Right renal pelvis (tissue), 4 donors: ENCODE measurements at regions not wholly inside any gene's neighbourhood (a gene's known extent, or its start where the extent isn't known, plus 50 kb on each side); places are given as distances from the start of the nearest gene placed in this dataset.
"Not testable (repeated sequence)": the region's sequence is repeated elsewhere in the genome, so short reads cannot be mapped to it uniquely, and the experiment has no call there.

Source experiments
- DNase-seq, 4 donors: peaks; one replicate each; pipeline ENCODE4 v3.0.0-alpha.2; 2013; ENCODE audit warnings: low read depth in 4 of 4, low spot score in 3 of 4, missing footprints in 1 of 4

DNA sequence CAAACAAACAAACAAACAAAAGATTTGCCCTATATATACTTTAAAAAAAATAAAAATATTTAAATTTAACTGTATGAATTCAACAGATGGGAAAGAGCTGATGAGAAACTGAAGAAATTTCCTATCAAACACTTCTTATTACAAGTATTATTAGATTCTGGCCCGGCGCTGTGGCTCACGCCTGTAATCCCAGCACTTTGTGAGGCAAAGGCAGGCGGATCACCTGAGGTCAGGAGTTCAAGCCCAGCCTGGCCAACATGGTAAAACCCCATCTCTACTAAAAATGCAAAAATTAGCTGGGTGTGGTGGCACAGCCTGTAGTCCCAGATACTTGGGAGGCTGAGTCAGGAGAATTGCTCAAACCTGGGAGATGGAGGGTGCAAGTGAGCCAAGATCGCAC is 180.8 kb downstream of the ABCC12 start:
- not testable (repeated sequence) for DNase-seq

- DNase-seq = no peak
Measured at GRCh38 chr16:47973552-47973951, 182.2 kb downstream of the ABCC12 start.

DNA sequence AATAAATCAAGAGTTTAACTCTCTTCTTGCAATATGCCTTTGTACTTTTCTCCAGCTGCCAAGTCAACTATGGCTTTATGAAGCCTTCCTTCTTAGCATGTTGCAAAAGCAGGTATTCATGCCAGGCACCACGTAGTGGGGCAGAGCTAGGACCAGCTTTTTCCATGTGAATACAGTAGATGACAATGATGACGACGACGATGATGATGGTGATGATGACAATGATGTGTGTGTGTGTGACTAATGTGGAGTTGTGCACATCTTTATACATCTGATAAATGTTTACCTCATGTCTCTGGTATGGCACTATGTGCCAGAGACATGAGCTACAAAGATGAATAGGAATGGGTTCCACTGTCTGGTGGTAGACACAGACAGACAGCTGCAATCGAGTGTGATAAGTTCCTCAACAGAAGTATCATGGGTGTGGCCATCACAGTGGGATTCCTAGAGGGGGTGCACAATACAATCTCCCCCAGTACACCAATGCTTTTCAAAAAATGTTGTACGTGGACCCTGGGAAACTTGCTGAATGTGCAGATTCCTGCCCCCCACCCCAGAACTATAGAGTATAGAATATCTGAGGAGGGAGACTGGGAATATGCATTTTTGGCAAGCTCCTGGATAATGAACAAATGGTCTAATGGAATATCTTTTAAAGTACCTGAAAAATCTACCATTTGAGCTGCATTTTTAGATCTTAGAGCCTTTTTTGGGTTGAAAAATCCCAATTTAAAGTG is 183.4 kb downstream of the ABCC12 start:
- DNase-seq = no peak

- no peak for DNase-seq
Measured at GRCh38 chr16:47971225-47971624, 184.6 kb downstream of the ABCC12 start.

DNA sequence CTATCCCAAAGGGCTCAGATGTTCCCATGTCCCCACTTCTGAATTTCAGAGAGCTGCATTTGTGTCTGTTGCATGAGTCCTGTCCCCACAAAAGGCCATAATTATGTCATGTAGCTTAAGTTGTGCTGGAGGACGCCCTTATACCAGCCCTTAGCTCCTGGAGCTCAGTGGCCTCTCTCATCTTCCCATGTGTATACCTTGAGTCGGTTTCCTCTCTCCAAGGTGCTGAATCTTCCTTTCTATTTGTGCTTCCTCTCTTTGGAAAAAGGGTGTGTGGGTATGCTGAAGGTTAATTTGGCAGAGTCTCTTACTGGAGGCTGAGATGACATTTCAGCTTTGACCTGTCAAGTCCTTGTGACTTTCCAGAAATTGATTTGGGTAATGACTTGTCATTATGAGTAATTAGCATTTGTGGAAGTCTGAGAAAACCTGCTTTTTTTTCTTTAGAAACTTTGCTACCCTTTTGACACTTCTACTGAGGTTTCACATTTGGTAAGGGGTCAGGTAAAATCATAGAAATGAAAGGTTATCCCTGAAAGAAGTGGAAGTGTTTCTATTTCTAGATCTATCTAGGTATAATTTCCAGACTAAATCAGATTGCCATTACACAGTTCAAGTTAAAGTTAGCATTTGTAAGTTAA is 185.4 kb downstream of the ABCC12 start:
- peak; percentile 32 to 70 (median 64) for DNase-seq

DNA sequence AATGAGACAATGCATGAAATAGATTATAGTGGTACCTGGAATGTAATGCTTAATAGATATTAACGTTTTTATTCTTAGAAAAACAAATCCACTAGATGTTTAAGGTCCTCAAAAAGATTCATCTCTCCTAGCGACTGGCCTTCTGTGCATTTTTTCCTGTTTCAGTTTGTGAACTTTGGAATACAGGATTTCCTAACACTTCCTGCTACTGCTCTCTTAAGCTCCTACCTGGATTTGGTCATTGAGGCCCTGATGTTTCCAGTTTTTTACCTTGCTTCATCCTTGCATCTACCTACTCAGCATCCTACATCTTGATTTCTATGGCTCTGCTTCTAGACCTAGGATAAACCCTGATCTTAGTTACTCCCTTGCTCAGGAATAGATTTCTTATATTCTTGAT is 188.4 kb downstream of the ABCC12 start:
- no peak for DNase-seq

GRCh38 chr16:47966325-47966724 is 189.5 kb downstream of the ABCC12 start:
- DNase-seq = no peak

DNA sequence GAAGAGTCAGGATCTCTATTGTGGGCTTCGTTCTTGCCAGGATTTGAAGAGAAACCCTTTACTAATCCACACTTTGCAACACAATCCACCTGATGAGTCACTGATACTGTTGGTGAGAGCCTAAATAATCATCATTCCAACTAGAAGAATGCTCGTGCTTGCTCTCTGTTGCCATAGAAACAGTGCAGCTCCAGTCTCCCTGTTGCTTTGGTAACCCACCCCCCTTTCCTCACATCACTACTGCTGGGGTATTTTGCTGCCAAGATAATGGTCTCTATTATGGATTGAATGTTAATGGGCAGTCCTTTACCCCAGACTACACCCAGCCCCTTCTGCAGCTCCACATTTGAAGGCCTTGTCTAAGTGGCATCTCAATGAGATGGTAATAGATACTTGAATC is 190.4 kb downstream of the ABCC12 start:
- DNase-seq = no peak

GRCh38 chr16:47958726-47959125 is 197.1 kb downstream of the ABCC12 start:
- no peak for DNase-seq

GRCh38 chr16:47956916-47957315 is 198.9 kb downstream of the ABCC12 start:
- DNase-seq = no peak

- no peak for DNase-seq
Measured at GRCh38 chr16:47949714-47950113, 206.1 kb downstream of the ABCC12 start.

DNA sequence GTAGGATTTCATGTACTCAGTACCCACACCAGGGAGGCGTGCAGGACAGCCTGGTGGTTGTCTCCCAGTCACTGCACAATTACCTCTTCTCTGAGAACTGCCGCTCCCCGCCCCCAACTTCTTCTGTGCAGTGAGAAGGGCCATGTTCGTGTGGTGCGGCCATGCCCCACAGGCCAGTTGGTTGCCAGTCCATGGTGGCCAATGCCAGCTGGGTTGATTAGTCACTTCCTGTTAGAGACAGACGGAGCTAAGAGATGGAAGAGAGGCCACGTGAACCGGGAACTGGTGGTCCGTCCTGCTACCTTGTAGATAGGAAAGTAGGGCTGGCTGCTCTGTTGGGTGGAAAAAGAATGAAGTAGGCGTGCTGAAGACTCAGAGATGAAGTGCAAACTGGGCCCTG is 206.5 kb downstream of the ABCC12 start:
- DNase-seq = no peak

DNA sequence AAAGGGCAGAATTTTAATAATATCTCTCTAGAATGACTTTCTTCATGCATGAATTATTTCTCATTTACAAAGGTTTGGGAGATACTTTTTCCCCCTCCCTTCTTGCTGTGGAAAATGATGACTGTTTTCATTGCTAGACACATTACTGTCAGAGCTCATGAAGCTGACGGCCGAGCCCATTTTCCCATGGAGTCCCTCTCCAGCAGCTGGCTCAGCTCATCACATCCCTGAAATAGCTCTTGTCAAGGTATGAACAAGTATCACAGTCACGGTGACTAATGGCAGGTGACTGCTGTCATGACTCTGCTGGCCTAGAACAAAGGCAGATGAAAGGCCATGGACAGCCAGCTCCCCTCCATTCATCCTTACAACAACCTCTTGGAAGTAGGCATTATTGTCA is 208.1 kb downstream of the ABCC12 start:
- no peak for DNase-seq

GRCh38 chr16:47946092-47946491 is 209.7 kb downstream of the ABCC12 start:
- no peak for DNase-seq

- DNase-seq = no peak
Measured at GRCh38 chr16:47944589-47944988, 211.2 kb downstream of the ABCC12 start.

GRCh38 chr16:47943235-47943634 is 212.6 kb downstream of the ABCC12 start:
- no peak for DNase-seq

DNA sequence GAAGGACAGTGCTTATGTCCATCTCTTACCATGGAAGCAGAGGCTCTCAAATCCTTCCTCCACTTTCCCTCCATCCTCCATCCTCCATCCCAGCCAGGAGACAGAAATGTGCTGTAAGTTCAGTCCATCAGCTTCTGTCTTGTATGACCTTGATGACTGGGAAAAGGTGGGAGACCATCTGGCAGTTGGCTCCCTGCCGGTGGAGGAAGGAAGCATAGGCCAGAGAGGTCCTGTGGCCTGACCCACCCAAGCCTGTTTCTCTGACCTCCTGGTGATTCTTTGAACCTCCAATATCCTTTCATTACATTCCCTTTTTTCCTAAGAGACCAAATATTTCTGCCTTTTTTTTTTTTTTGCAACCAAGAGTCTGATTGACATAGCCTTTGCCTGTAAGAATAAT is 215.3 kb downstream of the ABCC12 start:
- DNase-seq = no peak

DNA sequence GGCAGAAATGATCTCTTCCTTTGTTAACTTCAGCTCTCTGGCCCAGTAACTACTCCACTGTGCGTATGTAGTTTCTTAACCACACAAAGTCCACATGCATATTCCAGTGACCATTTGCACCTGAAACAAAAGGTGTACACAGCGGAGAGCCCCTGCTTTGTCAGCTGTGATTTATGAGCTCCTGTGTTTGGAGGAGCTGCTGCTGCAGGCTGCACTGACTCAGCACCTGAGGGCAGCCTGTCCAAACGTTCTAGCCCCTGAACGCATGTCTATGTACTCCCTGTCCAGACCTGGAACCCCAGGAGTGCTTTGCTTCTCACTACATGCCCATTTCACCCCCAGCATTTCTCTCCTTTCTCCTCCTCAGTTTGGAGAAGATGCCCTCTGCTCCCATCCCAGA is 216.1 kb downstream of the ABCC12 start:
- no peak for DNase-seq

DNA sequence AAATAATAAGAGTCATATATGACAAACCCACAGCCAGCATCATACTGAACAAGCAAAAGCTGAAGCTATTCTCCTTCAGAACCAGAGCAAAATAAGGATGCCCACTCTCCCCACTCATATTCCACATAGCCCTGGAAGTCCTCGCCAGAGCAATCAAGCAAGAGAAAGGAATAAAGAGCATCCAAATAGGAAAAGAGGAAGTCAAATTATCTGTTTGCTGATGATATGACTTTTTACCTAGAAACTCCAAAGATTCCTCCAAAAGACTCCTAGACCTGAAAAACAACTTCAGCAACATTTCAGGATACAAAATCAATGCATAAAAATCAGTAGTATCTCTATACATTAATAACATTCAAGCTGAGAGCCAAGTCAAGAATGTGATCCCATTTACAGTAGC is 217.5 kb downstream of the ABCC12 start:
- DNase-seq = no peak

GRCh38 chr16:47928008-47928407 is 227.8 kb downstream of the ABCC12 start:
- no peak for DNase-seq

GRCh38 chr16:47927330-47927729 is 228.5 kb downstream of the ABCC12 start:
- DNase-seq = no peak

GRCh38 chr16:47925811-47926460 is 229.9 kb downstream of the ABCC12 start:
- DNase-seq = no peak
